ENCODE measurements at regions not wholly inside any gene's neighbourhood (a gene's known extent, or its start where the extent isn't known, plus 50 kb on each side); places are given as distances from the start of the nearest gene placed in this dataset.

GRCh38 chr11:81756864-81757595 is 976.6 kb downstream of the FAM181B start:
- TF ChIP-seq POLR2A (IDR thresholded peaks at IDR 0.05) (no peak), EP300 (IDR thresholded peaks at IDR 0.05) (no peak)
- TF ChIP-seq, protein P1, sequence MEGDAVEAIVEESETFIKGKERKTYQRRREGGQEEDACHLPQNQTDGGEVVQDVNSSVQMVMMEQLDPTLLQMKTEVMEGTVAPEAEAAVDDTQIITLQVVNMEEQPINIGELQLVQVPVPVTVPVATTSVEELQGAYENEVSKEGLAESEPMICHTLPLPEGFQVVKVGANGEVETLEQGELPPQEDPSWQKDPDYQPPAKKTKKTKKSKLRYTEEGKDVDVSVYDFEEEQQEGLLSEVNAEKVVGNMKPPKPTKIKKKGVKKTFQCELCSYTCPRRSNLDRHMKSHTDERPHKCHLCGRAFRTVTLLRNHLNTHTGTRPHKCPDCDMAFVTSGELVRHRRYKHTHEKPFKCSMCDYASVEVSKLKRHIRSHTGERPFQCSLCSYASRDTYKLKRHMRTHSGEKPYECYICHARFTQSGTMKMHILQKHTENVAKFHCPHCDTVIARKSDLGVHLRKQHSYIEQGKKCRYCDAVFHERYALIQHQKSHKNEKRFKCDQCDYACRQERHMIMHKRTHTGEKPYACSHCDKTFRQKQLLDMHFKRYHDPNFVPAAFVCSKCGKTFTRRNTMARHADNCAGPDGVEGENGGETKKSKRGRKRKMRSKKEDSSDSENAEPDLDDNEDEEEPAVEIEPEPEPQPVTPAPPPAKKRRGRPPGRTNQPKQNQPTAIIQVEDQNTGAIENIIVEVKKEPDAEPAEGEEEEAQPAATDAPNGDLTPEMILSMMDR (IDR thresholded peaks at IDR 0.05): no peak
- no peak overlapping the region for H3K27ac ChIP-seq
- H3K4me3 ChIP-seq: no peak overlapping the region
- intact Hi-C loops (cut with DNase I): no loop called here
- H3K9me3 ChIP-seq: no peaks in the 10 kb centered on the region
- H3K27me3 ChIP-seq: no peaks in the 10 kb centered on the region
- no peak for DNase-seq
- no peaks in the 10 kb centered on the region for H3K4me1 ChIP-seq (ENCODE audit: insufficient read depth)
- 82 to 92% (median 87%) methylated on average over 1 of the region's 1 CpG for WGBS, 3 donors
- no peaks in the 10 kb centered on the region for H3K36me3 ChIP-seq

DNA sequence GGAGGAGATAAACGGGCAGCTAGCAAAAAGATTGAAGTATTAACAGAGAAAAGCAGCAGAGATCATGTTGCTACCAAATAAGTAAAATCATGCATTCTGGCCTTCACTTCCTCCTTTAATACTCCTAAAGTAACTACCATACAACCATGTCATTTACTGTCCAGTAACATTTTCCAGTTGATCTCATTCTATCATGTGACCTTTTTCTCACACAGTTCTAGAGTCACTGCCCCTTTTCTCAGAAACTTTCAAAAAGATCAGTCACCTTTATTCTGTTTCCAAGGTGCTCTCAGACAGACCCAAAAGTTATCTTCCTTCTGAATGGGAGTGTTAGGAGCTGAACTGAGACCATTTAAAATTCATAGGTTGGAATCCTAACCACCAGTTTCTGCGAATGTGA is 984.4 kb downstream of the FAM181B start:
- Histone ChIP-seq H3K4me1 (ENCODE audit: insufficient read depth) (no peaks in the 10 kb centered on the region), H3K4me3 (no peak overlapping the region), H3K27ac (no peak overlapping the region), H3K9me3 (no peaks in the 10 kb centered on the region), H3K27me3 (no peaks in the 10 kb centered on the region), H3K36me3 (no peaks in the 10 kb centered on the region)
- no peak for DNase-seq
- no peak for TF ChIP-seq POLR2A (IDR thresholded peaks at IDR 0.05)
- no peak for TF ChIP-seq EP300 (IDR thresholded peaks at IDR 0.05)
- TF ChIP-seq, protein P1 (IDR thresholded peaks at IDR 0.05): no peak
- intact Hi-C loops (cut with DNase I): no loop called here
- WGBS, 3 donors: 76 to 80% (median 77%) methylated on average over 2 of the region's 2 CpGs

GRCh38 chr11:81744336-81745116 is 989.1 kb downstream of the FAM181B start:
- Histone ChIP-seq H3K9me3 (no peaks in the 10 kb centered on the region), H3K27me3 (no peaks in the 10 kb centered on the region), H3K36me3 (no peaks in the 10 kb centered on the region), H3K4me1 (ENCODE audit: insufficient read depth) (no peaks in the 10 kb centered on the region), H3K27ac (no peak overlapping the region), H3K4me3 (no peak overlapping the region)
- 82 to 93% (median 92%) methylated on average over 19 to 35 of the region's 35 CpGs for WGBS, 3 donors
- TF ChIP-seq EP300 (IDR thresholded peaks at IDR 0.05) (no peak), POLR2A (IDR thresholded peaks at IDR 0.05) (no peak)
- TF ChIP-seq, protein P1 (IDR thresholded peaks at IDR 0.05): no peak
- no peak for DNase-seq
- intact Hi-C loops (cut with DNase I): no loop called here

GRCh38 chr11:81725701-81726100 is 1008.0 kb downstream of the FAM181B start:
- Histone ChIP-seq H3K4me1 (ENCODE audit: insufficient read depth) (no peaks in the 10 kb centered on the region), H3K27ac (no peak overlapping the region), H3K4me3 (no peak overlapping the region), H3K9me3 (no peaks in the 10 kb centered on the region), H3K36me3 (no peaks in the 10 kb centered on the region), H3K27me3 (no peaks in the 10 kb centered on the region)
- no peak for DNase-seq
- intact Hi-C loops (cut with DNase I): no loop called here
- TF ChIP-seq, protein P1 (IDR thresholded peaks at IDR 0.05): no peak
- TF ChIP-seq EP300 (IDR thresholded peaks at IDR 0.05): no peak
- no peak for TF ChIP-seq POLR2A (IDR thresholded peaks at IDR 0.05)
- WGBS, 3 donors: 69 to 75% (median 75%) methylated on average over 3 of the region's 3 CpGs
